KMS-11 (cell line): ENCODE measurements at regions not wholly inside any gene's neighbourhood (a gene's known extent, or its start where the extent isn't known, plus 50 kb on each side); places are given as distances from the start of the nearest gene placed in this dataset.
"Not testable (repeated sequence)": the region's sequence is repeated elsewhere in the genome, so short reads cannot be mapped to it uniquely, and the experiment has no call there.

Experiments used
- H2AFZ ChIP-seq: fragments of 200-600 bp; sonication (generic); 2 replicates; pipeline ENCODE4 v1.6.1; 2016; ENCODE audit warnings: antibody characterized with exemption, mixed run types, low read depth
- H3K27ac ChIP-seq: fragments of 200-600 bp; sonication (generic); 2 replicates; pipeline ENCODE4 v1.6.1; 2016; ENCODE audit warnings: mild to moderate bottlenecking, mixed run types
- H3K27me3 ChIP-seq: fragments of 200-600 bp; sonication (generic); 2 replicates; pipeline ENCODE4 v1.6.1; 2017; ENCODE audit warnings: mild to moderate bottlenecking, low read depth, mixed run types, moderate library complexity; ENCODE audit not compliant: insufficient read depth
- H3K36me3 ChIP-seq: fragments of 200-600 bp; sonication (generic); 2 replicates; pipeline ENCODE4 v1.6.1; 2017; ENCODE audit warnings: mild to moderate bottlenecking, mixed run types; ENCODE audit not compliant: insufficient read depth
- H3K4me1 ChIP-seq: fragments of 200-600 bp; sonication (generic); 2 replicates; pipeline ENCODE4 v1.6.1; 2016; ENCODE audit warnings: mild to moderate bottlenecking, low read depth, mixed run types; ENCODE audit not compliant: poor library complexity, severe bottlenecking
- H3K4me2 ChIP-seq: fragments of 200-600 bp; sonication (generic); 2 replicates; pipeline ENCODE4 v1.7.0; 2016; ENCODE audit warnings: mild to moderate bottlenecking, mixed run types
- H3K4me3 ChIP-seq: fragments of 200-600 bp; sonication (generic); IDR thresholded peaks from 2 replicates; pipeline ENCODE4 v1.6.1; 2017; ENCODE audit warnings: low read depth, low read length, mixed read lengths; ENCODE audit not compliant: insufficient read depth
- H3K79me2 ChIP-seq: fragments of 200-600 bp; sonication (generic); 2 replicates; pipeline ENCODE4 v1.6.1; 2016; ENCODE audit warnings: low read depth, mixed run types; ENCODE audit not compliant: insufficient read depth
- H3K9ac ChIP-seq: fragments of 200-600 bp; sonication (generic); 2 replicates; pipeline ENCODE4 v1.6.1; 2016; ENCODE audit warnings: mild to moderate bottlenecking, mixed run types
- H4K20me1 ChIP-seq: fragments of 200-600 bp; sonication (generic); 2 replicates; pipeline ENCODE4 v1.6.1; 2016; ENCODE audit warnings: mild to moderate bottlenecking, mixed run types; ENCODE audit not compliant: insufficient read depth
- CTCF ChIP-seq: fragments of 200-600 bp; sonication (generic); conservative IDR thresholded peaks from 2 replicates; pipeline ENCODE4 v1.6.1; 2017; ENCODE audit warnings: low read depth, mild to moderate bottlenecking, antibody characterized with exemption, low read length, moderate library complexity, mixed read lengths

DNA sequence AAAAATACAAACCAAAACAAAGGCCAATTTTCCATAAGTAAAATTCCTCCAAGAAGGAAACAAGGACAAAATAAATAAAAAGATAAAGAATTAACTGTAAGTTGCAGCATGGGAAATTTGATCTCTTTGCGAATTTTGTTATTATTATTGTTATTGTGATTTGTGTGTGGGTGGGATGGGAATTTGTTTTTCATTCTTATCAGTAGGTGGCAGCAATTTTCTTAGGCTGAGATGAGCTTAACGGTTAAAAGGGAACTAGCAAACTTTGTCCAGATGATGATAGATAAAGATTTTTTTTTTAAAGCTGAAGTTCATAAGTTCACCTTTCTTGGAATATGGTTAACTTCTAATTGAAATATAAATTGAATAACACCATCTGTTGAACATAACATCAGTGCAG lies 83.2 kb upstream of the IL1RAPL2 start:
- Histone ChIP-seq H3K4me1 (no peaks in the 10 kb centered on the region), H3K27me3 (no peaks in the 10 kb centered on the region), H3K4me2 (no peak overlapping the region), H3K27ac (no peak overlapping the region), H3K4me3 (no peak overlapping the region), H4K20me1 (no peaks in the 10 kb centered on the region), H3K79me2 (no peaks in the 10 kb centered on the region), H3K9ac (no peak overlapping the region), H2AFZ (no peak overlapping the region), H3K36me3 (no peaks in the 10 kb centered on the region)
- 0 out of 2 replicates have a peak, but pooled peaks have one; percentile 15 for TF ChIP-seq CTCF

DNA sequence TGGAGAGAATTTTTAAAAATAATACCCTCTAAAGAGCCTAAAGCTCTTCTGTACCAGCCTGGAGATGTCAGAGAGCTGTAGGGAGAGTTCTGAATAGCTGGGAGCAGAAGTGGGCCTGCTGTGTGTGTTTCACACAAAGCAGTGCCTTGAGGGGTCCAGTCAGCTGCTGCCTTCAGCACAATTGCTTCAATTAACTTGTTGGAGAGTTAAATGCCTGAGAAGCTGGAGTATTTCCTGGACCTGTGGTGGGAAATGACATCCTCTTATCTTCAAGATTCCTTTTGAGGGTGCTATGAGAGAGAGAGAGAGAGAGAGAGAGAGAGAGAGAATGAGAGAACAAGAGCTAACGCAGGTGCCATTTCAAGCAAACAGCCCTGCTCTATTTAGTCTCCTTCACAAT lies 96.2 kb upstream of the IL1RAPL2 start:
- H2AFZ ChIP-seq: no peak overlapping the region
- no peak for TF ChIP-seq CTCF
- H3K79me2 ChIP-seq: no peaks in the 10 kb centered on the region
- no peaks in the 10 kb centered on the region for H3K27me3 ChIP-seq
- H3K4me3 ChIP-seq: no peak overlapping the region
- no peak overlapping the region for H3K9ac ChIP-seq
- no peaks in the 10 kb centered on the region for H3K4me1 ChIP-seq
- no peak overlapping the region for H3K27ac ChIP-seq
- H3K4me2 ChIP-seq: no peak overlapping the region
- H3K36me3 ChIP-seq: no peaks in the 10 kb centered on the region
- H4K20me1 ChIP-seq: no peaks in the 10 kb centered on the region

DNA sequence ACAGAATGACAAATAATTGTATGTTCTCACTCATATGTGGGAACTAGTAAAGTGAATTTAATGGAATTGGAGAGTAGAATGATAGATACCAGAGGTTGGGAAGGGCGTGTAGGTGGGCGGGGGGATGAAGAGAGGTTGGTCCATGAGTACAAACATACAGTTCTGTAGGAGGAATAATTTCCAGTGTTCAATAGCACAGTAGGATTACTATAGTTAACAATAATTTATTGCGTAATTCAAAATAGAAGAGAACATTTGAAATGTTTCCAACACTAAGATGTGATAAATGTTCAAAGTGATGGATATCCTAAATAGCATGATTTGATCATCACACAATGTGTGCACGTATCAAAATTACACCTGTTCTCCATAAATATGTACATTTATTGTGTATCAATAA lies 106.2 kb upstream of the IL1RAPL2 start:
- TF ChIP-seq CTCF: no peak
- no peaks in the 10 kb centered on the region for H3K4me1 ChIP-seq
- H3K4me3 ChIP-seq: no peak overlapping the region
- no peak overlapping the region for H3K4me2 ChIP-seq
- H3K27me3 ChIP-seq: no peaks in the 10 kb centered on the region
- no peak overlapping the region for H2AFZ ChIP-seq
- no peak overlapping the region for H3K27ac ChIP-seq
- H3K9ac ChIP-seq: no peak overlapping the region
- H4K20me1 ChIP-seq: no peaks in the 10 kb centered on the region
- H3K79me2 ChIP-seq: no peaks in the 10 kb centered on the region
- no peaks in the 10 kb centered on the region for H3K36me3 ChIP-seq

GRCh38 chrX:104457130-104457529 lies 108.9 kb upstream of the IL1RAPL2 start:
- H3K27ac ChIP-seq, H3K36me3 ChIP-seq, H2AFZ ChIP-seq, H3K4me2 ChIP-seq, H3K4me1 ChIP-seq, H4K20me1 ChIP-seq, H3K4me3 ChIP-seq, H3K9ac ChIP-seq, H3K27me3 ChIP-seq, H3K79me2 ChIP-seq: not testable (repeated sequence)

GRCh38 chrX:104450316-104450715 lies 115.7 kb upstream of the IL1RAPL2 start:
- H3K36me3 ChIP-seq: no peaks in the 10 kb centered on the region
- H3K79me2 ChIP-seq: no peaks in the 10 kb centered on the region
- H3K4me3 ChIP-seq: no peak overlapping the region
- no peak overlapping the region for H2AFZ ChIP-seq
- no peak for TF ChIP-seq CTCF
- H3K4me2 ChIP-seq: no peak overlapping the region
- H3K27ac ChIP-seq: no peak overlapping the region
- H3K4me1 ChIP-seq: no peaks in the 10 kb centered on the region
- no peaks in the 10 kb centered on the region for H4K20me1 ChIP-seq
- H3K9ac ChIP-seq: no peak overlapping the region
- H3K27me3 ChIP-seq: no peaks in the 10 kb centered on the region
